Endodermal cell (in vitro differentiated cells): ENCODE measurements at regions not wholly inside any gene's neighbourhood (a gene's known extent, or its start where the extent isn't known, plus 50 kb on each side); places are given as distances from the start of the nearest gene placed in this dataset.
A peak's percentile ranks its signal among the peaks of the same experiment; 100 is the strongest.

ENCODE experiments used
- DNase-seq: peaks from one replicate; pipeline ENCODE4 v3.0.0-alpha.2; 2017
- H3K27ac ChIP-seq: 2 replicates; pipeline ENCODE4 v1.5.1; 2013; ENCODE audit warnings: mild to moderate bottlenecking, low read depth, low read length, moderate library complexity
- H3K27me3 ChIP-seq: 2 replicates; pipeline ENCODE4 v1.6.1; 2013; ENCODE audit warnings: mild to moderate bottlenecking, low read length, moderate library complexity; ENCODE audit not compliant: insufficient read depth, control insufficient read depth, poor library complexity, severe bottlenecking
- H3K36me3 ChIP-seq: 2 replicates; pipeline ENCODE4 v1.7.0; 2013; ENCODE audit warnings: mild to moderate bottlenecking, low read length, moderate library complexity; ENCODE audit not compliant: control insufficient read depth, insufficient read depth
- H3K4me1 ChIP-seq: one replicate; pipeline ENCODE4 v1.7.0; 2013; ENCODE audit warnings: low read length; ENCODE audit not compliant: control insufficient read depth, insufficient read depth
- H3K4me3 ChIP-seq: 2 replicates; pipeline ENCODE4 v1.5.1; 2013; ENCODE audit warnings: mild to moderate bottlenecking, low read length, moderate library complexity
- H3K9ac ChIP-seq: 2 replicates; pipeline ENCODE4 v1.6.1; 2013; ENCODE audit warnings: mild to moderate bottlenecking, low read length, moderate library complexity; ENCODE audit not compliant: poor library complexity, severe bottlenecking; ENCODE audit errors: extremely low read depth
- H3K9me3 ChIP-seq: 2 replicates; pipeline ENCODE4 v1.6.1; 2013; ENCODE audit warnings: mild to moderate bottlenecking, low read length, moderate library complexity; ENCODE audit not compliant: control insufficient read depth
- H3K27ac Mint-ChIP-seq: 2 replicates; pipeline ENCODE4 v1.8.0; 2020; ENCODE audit warnings: mixed read lengths
- H3K27me3 Mint-ChIP-seq: 2 replicates; pipeline ENCODE4 v1.8.0; 2021; ENCODE audit warnings: mild to moderate bottlenecking, mixed read lengths; ENCODE audit not compliant: insufficient read depth
- H3K36me3 Mint-ChIP-seq: 2 replicates; pipeline ENCODE4 v1.8.0; 2020; ENCODE audit warnings: low read depth, mixed read lengths
- H3K4me1 Mint-ChIP-seq: 2 replicates; pipeline ENCODE4 v1.8.0; 2020; ENCODE audit warnings: mixed read lengths
- H3K4me3 Mint-ChIP-seq: 2 replicates; pipeline ENCODE4 v1.8.0; 2020; ENCODE audit warnings: mild to moderate bottlenecking, moderate library complexity, mixed read lengths
- H3K9me3 Mint-ChIP-seq: 2 replicates; pipeline ENCODE4 v1.8.0; 2020; ENCODE audit warnings: mild to moderate bottlenecking, mixed read lengths
- WGBS, 2 experiments: methylation state at CpG; one replicate each; pipeline versions ENCODE4 v1.1.5 to v1.1.7; 2013; ENCODE audit warnings: missing lambda C conversion rate in 2 of 2, mixed read lengths in 1 of 2; ENCODE audit not compliant: insufficient coverage in 1 of 2, insufficient read length in 1 of 2; 5-methylcytosine and 5-hydroxymethylcytosine counted together
- TF ChIP-seq, protein P1 (sequence below): fragments of 200-600 bp; sonication (generic); conservative IDR thresholded peaks from 2 replicates; pipeline ENCODE4 v1.5.0; 2021; ENCODE audit warnings: antibody characterized with exemption, mild to moderate bottlenecking

DNA sequence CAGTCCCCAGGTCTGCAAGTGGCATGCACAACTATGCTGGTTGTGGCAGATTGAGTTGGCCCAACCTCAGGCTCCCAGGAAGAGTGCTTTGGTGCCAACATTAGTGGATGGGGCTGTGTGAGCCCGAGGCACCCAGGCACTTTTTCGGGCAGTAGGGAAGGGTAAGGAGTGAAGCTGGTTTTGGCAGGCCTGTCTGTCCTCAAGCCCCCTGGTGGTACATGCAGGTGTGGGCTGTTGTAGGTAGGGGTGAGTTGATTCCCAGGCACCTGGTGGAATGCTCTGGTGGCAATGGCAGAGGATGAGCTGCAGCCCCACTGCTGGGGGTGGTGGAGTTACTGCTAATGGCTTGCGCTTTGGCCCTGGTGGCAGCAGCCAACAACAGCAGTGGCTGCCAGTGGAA lies 723.7 kb upstream of the SLITRK1 start:
- TF ChIP-seq, protein P1, sequence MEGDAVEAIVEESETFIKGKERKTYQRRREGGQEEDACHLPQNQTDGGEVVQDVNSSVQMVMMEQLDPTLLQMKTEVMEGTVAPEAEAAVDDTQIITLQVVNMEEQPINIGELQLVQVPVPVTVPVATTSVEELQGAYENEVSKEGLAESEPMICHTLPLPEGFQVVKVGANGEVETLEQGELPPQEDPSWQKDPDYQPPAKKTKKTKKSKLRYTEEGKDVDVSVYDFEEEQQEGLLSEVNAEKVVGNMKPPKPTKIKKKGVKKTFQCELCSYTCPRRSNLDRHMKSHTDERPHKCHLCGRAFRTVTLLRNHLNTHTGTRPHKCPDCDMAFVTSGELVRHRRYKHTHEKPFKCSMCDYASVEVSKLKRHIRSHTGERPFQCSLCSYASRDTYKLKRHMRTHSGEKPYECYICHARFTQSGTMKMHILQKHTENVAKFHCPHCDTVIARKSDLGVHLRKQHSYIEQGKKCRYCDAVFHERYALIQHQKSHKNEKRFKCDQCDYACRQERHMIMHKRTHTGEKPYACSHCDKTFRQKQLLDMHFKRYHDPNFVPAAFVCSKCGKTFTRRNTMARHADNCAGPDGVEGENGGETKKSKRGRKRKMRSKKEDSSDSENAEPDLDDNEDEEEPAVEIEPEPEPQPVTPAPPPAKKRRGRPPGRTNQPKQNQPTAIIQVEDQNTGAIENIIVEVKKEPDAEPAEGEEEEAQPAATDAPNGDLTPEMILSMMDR, result peak; percentile 75
- Histone ChIP-seq H3K9ac (no peak overlapping the region), H3K4me1 (no peaks in the 10 kb centered on the region), H3K9me3 (no peaks in the 10 kb centered on the region), H3K4me3 (no peak overlapping the region), H3K36me3 (no peaks in the 10 kb centered on the region), H3K27ac (no peak overlapping the region), H3K27me3 (no peaks in the 10 kb centered on the region)
- WGBS, 2 experiments, result 97 to 100% methylated on average over 1 to 3 of the region's 3 CpGs
- Mint-ChIP-seq H3K4me1 (no peaks in the 10 kb centered on the region), H3K36me3 (no peaks in the 10 kb centered on the region), H3K4me3 (no peak overlapping the region), H3K27ac (no peak overlapping the region), H3K9me3 (no peaks in the 10 kb centered on the region), H3K27me3 (no peaks in the 10 kb centered on the region)
- DNase-seq, result peak; percentile 87

DNA sequence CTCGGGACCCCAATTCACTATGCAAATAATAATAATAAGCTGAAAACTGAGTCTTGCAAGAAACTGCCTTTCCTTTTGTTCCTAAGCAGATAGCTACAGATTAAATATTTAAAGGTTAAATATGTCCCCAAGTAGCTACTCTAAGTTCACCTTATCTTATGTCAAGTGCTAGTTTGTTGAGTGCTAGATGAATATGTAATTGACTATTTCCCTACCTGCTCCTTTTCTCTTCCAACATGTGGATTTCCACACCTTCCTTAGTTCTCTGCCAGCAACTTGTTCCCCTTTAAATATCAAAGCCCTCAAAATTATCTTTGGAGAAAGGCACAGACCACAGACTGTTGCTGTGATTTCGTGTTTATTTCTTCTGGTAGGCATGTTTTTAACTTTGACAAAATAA lies 709.2 kb upstream of the SLITRK1 start:
- Mint-ChIP-seq H3K27ac (peak overlapping the region; percentile 10), H3K36me3 (no peaks in the 10 kb centered on the region), H3K4me3 (no peak overlapping the region), H3K9me3 (no peaks in the 10 kb centered on the region), H3K4me1 (peaks cover 24% of the 10 kb centered on the region), H3K27me3 (no peaks in the 10 kb centered on the region)
- Histone ChIP-seq H3K27me3 (no peaks in the 10 kb centered on the region), H3K27ac (no peak overlapping the region), H3K4me3 (peak overlapping the region; percentile 20), H3K9ac (no peak overlapping the region), H3K36me3 (no peaks in the 10 kb centered on the region), H3K4me1 (peaks cover 15% of the 10 kb centered on the region), H3K9me3 (no peaks in the 10 kb centered on the region)
- TF ChIP-seq, protein P1, result no peak
- no peak for DNase-seq
- 39% methylated on average over 2 of the region's 2 CpGs; no CpG with 5 or more reads in 1 of the 2 experiments for WGBS, 2 experiments

DNA sequence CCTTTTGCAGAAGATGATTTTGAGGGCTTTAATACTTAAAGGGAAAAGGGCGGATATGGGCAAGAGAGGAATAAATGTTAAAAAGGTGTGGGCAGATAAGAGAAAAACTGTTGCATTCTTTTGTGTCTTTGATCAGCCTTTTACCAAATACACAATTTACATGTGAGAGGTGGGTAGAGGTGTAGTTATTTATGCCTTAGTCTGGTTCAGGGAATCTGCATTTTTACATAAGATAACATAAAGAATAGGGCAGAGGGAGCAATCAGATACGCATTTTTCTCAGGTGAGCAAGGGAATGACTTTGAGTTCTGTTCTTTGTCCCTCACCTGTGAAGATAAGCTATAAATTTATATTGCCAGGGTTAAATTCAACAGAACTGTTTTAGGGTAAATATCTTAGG lies 708.4 kb upstream of the SLITRK1 start:
- peak overlapping the region; percentile 20 for H3K4me3 ChIP-seq
- H3K9me3 ChIP-seq, result no peaks in the 10 kb centered on the region
- 35 to 64% methylated on average over 2 of the region's 2 CpGs for WGBS, 2 experiments
- H3K4me3 Mint-ChIP-seq, result no peak overlapping the region
- H3K4me1 ChIP-seq, result peaks cover 15% of the 10 kb centered on the region
- no peaks in the 10 kb centered on the region for H3K27me3 Mint-ChIP-seq
- no peak overlapping the region for H3K9ac ChIP-seq
- peaks cover 24% of the 10 kb centered on the region for H3K4me1 Mint-ChIP-seq
- no peaks in the 10 kb centered on the region for H3K27me3 ChIP-seq
- TF ChIP-seq, protein P1, result no peak
- DNase-seq, result no peak
- no peaks in the 10 kb centered on the region for H3K36me3 ChIP-seq
- no peaks in the 10 kb centered on the region for H3K9me3 Mint-ChIP-seq
- H3K27ac ChIP-seq, result no peak overlapping the region
- peak overlapping the region; percentile 10 for H3K27ac Mint-ChIP-seq
- H3K36me3 Mint-ChIP-seq, result no peaks in the 10 kb centered on the region
